ENCODE measurements at regions not wholly inside any gene's neighbourhood (a gene's known extent, or its start where the extent isn't known, plus 50 kb on each side); places are given as distances from the start of the nearest gene placed in this dataset.

DNA sequence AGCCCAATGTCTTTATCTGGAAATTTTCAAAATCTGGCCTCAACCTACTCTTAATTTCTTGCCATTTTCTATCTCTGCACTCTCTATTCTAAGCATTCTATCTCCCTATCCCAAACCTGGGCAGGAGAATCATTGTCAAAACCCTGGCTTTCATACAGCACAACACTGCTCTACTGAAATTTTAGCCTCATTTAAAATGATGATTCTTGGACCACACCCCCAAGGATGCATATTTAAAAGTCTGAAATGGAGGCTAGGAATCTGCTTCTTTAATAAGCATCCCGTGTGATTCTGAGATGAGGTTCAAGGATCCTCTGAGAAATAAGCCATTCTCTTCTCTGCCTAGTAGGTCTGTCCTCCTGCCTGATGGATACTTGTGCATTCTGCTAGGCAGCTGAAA, 50.8 kb upstream of the EGR2 start:
- no peak for DNase-seq

DNA sequence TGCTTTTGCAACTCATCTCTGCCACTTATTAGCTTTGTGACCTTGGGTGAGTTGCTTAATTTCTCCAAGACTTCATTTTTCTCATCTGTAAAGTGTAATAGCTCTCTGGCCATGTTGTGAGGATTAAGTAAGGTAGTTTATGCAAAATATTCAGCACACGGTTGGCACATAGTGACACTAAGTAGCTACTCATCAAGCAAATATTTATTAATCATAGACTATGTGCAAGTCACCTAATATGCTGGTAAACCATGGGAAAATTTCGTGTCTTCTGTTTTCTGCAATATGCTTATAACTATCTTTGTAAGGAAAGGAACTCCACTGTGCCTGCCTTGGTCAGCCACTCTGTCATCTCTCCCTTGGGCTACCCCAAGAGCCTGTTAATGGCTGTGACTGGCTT, 50.3 kb upstream of the EGR2 start:
- no peak for DNase-seq

All from NCI-H510A treated with DMSO at 0.1 percent for 48 hours (cell line).